ENCODE measurements at regions not wholly inside any gene's neighbourhood (a gene's known extent, or its start where the extent isn't known, plus 50 kb on each side); places are given as distances from the start of the nearest gene placed in this dataset.

DNA sequence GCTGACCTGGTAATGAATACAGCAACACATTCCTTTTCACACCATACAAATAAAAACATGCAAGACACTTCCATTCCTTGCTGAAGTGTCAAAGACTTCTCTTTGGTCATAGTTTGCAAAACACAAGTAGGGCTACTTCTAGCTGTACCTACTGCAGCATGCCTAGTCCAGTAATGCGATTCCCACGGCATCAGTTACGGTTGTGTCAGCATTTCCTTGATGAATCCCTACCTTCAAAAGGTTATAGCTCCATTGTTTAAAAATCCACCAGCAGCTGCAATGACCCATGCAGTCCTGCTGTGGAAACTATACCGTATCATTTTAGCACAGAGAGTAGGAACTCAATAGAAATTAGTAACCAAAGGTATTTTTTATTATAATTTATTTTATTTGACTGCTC lies 1371.5 kb downstream of the EPHA7 start:
- H3K9me3 ChIP-seq: no peaks in the 10 kb centered on the region
- TF ChIP-seq, protein P1, sequence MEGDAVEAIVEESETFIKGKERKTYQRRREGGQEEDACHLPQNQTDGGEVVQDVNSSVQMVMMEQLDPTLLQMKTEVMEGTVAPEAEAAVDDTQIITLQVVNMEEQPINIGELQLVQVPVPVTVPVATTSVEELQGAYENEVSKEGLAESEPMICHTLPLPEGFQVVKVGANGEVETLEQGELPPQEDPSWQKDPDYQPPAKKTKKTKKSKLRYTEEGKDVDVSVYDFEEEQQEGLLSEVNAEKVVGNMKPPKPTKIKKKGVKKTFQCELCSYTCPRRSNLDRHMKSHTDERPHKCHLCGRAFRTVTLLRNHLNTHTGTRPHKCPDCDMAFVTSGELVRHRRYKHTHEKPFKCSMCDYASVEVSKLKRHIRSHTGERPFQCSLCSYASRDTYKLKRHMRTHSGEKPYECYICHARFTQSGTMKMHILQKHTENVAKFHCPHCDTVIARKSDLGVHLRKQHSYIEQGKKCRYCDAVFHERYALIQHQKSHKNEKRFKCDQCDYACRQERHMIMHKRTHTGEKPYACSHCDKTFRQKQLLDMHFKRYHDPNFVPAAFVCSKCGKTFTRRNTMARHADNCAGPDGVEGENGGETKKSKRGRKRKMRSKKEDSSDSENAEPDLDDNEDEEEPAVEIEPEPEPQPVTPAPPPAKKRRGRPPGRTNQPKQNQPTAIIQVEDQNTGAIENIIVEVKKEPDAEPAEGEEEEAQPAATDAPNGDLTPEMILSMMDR (IDR thresholded peaks at IDR 0.05): no peak
- DNase-seq: no peak
- H3K36me3 ChIP-seq (ENCODE audit: low read depth): no peaks in the 10 kb centered on the region
- H3K4me3 ChIP-seq: no peak overlapping the region
- intact Hi-C loops (cut with DNase I, micrococcal nuclease): no loop called here
- H3K4me1 ChIP-seq (ENCODE audit: low read depth): no peaks in the 10 kb centered on the region
- ATAC-seq: no peak

DNA sequence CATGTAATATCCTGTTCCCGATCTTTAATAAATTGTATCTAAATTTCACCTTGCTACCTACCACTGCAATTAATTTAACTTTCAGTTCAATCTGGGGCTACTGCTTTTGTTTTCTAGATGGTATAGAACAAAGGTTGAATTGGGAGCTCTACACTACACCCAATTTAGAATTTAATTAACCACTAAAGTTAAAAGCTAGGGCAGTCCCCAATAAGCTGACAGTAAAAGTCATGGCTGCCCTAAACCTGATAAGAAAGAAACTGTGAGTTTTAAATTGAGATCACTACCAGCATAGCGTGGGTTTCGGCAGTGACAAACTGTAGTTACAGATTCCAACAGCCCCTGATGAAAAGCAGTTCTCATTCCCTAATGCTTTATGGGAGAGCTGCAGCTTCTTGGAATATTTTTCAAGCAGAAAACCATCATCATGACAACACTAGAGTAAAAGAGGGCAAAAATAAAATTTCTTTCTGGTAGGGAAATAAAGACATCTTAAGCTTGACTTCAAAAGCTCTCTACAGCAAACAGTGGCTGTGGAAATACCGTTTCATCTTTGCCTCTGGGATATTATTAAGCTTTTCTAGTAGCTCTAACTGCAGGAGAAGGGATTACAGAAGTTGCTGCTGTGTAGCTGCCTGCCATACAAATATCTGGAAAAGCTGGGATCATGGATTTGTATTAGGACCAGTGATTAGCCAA lies 1372.1 kb downstream of the EPHA7 start:
- H3K4me3 ChIP-seq: no peak overlapping the region
- no peaks in the 10 kb centered on the region for H3K36me3 ChIP-seq (ENCODE audit: low read depth)
- no peaks in the 10 kb centered on the region for H3K9me3 ChIP-seq
- TF ChIP-seq, protein P1 (IDR thresholded peaks at IDR 0.05): no peak
- no peak for ATAC-seq
- no peak for DNase-seq
- intact Hi-C loops (cut with DNase I, micrococcal nuclease): no loop called here
- no peaks in the 10 kb centered on the region for H3K4me1 ChIP-seq (ENCODE audit: low read depth)

DNA sequence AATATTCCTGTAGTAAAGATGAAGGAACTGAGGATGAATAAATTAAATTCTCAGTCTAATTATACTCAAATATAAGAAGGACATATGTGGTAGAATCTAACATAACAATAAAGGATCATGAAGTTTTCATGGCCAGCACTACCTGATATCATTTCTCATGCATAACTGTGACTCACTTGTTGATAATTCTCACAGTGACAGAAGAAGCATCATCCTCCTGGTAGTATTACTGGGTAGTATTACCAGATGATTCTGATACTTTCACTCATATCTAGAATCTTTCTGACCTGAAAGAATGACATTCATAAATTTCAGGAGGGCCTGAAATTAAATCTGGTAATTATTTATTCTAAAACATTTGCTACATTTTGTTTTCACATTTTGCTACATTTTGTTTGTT lies 1375.0 kb downstream of the EPHA7 start:
- intact Hi-C loops (cut with DNase I, micrococcal nuclease): no loop called here
- TF ChIP-seq, protein P1 (IDR thresholded peaks at IDR 0.05): no peak

GRCh38 chr6:92043777-92044176 lies 1375.6 kb downstream of the EPHA7 start:
- ATAC-seq: no peak

More for the DNA sequence above, 1375.0 kb downstream of the EPHA7 start:
- DNase-seq (no peak), ATAC-seq (no peak)
- H3K9me3 ChIP-seq: no peaks in the 10 kb centered on the region
- no peaks in the 10 kb centered on the region for H3K4me1 ChIP-seq (ENCODE audit: low read depth)
- H3K4me3 ChIP-seq: no peak overlapping the region
- no peaks in the 10 kb centered on the region for H3K36me3 ChIP-seq (ENCODE audit: low read depth)

GRCh38 chr6:92026878-92027277 lies 1392.5 kb downstream of the EPHA7 start:
- no peaks in the 10 kb centered on the region for H3K4me1 ChIP-seq (ENCODE audit: low read depth)
- TF ChIP-seq, protein P1 (IDR thresholded peaks at IDR 0.05): no peak
- intact Hi-C loops (cut with DNase I, micrococcal nuclease): no loop called here
- no peak overlapping the region for H3K4me3 ChIP-seq
- no peaks in the 10 kb centered on the region for H3K9me3 ChIP-seq
- no peak for ATAC-seq
- no peak for DNase-seq
- H3K36me3 ChIP-seq (ENCODE audit: low read depth): no peaks in the 10 kb centered on the region

More at GRCh38 chr6:92043777-92044176, 1375.6 kb downstream of the EPHA7 start:
- no peak overlapping the region for H3K4me3 ChIP-seq
- no peaks in the 10 kb centered on the region for H3K36me3 ChIP-seq (ENCODE audit: low read depth)
- intact Hi-C loops (cut with DNase I, micrococcal nuclease): no loop called here
- H3K9me3 ChIP-seq: no peaks in the 10 kb centered on the region
- H3K4me1 ChIP-seq (ENCODE audit: low read depth): no peaks in the 10 kb centered on the region
- no peak for DNase-seq
- TF ChIP-seq, protein P1 (IDR thresholded peaks at IDR 0.05): no peak
